GM21576 (cell line): ENCODE measurements at regions not wholly inside any gene's neighbourhood (a gene's known extent, or its start where the extent isn't known, plus 50 kb on each side); places are given as distances from the start of the nearest gene placed in this dataset.
"Not testable (repeated sequence)": the region's sequence is repeated elsewhere in the genome, so short reads cannot be mapped to it uniquely, and the experiment has no call there.

Source experiments
- ATAC-seq: cut with Tn5 transposase; IDR thresholded peaks from one replicate; pipeline ENCODE4 v1.9.1; 2021; ENCODE audit warnings: mild to moderate bottlenecking, moderate library complexity; ENCODE audit not compliant: unreplicated experiment

- ATAC-seq: no peak
Observed at GRCh38 chr11:116352881-116353280, 419.9 kb downstream of the BUD13 start.

DNA sequence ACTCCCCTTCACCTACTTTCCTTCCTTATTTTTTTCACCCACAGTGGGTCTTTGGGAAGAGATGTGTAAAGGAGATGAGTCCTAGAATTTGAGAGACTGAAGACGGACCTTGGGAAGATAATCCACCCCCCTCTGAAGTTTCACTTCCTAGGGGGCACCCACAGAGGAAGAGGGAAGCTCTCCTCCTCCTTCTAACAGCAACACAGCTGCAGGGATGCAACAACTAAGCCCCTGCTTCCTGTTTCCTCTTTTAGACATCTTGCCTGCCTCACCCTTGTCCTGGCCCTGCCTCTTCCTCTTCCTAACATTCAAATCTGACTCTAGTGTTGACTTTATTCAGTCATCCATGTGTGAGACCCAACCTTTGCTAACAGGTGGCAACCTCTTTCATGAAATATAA lies 424.6 kb downstream of the BUD13 start:
- no peak for ATAC-seq

DNA sequence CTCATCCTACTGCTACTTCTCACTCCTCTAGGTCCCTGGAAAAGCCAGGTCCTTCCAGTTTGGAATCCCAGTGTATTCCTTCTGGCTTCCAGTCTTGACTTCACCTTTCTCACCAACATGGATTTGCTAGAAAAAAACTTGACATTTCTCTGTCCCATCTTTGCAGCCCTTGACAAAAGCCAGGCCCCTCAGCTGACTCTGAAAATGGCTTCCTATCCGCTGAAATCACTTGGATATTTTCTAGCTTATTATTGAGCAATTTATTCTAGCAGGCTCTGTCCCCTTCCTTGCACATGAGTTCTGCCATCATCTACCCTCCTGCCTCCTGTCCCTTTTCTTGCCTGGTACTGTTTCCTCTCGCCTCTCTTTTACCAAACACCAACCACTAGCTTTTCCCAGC lies 427.2 kb downstream of the BUD13 start:
- no peak for ATAC-seq

DNA sequence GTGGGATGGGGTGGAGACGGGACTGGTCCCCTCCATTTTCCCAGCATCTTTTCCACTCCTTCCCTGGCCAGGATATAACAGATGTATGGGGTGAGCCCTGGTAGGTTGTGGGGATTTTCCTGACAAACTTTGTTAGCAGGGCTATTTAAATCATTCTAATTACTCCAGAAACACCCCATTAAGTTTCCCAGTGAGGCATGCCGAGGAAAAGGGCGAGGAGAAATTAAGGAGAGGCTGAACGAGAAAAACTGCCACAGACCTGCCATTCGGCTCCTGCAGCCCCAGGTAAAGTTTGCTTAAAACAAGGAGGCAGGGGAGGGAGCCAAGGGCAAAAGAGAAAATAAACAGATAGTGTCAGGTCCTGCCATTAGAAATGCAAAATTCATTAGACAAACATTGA lies 428.2 kb downstream of the BUD13 start:
- ATAC-seq: no peak

DNA sequence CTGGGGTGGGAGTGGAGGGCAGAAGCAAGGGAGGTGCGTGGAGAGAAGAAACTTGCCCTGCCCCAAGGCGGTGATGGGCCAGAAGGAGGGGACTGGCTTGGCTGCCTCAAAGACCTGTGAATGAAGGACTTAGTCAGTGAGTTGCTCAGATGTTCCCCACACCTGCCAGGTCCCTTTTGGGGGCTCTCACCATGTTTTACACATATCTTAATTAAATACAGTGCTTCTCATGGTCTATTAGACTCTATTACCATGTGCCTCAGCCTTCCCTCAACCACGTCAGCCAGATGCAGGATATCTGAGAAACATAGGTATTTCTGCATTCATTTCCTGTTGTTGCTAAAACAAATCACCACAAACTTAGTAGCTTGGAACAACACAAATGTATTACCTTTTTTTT lies 429.5 kb downstream of the BUD13 start:
- no peak for ATAC-seq

GRCh38 chr11:116342148-116342547 lies 430.6 kb downstream of the BUD13 start:
- ATAC-seq: no peak

DNA sequence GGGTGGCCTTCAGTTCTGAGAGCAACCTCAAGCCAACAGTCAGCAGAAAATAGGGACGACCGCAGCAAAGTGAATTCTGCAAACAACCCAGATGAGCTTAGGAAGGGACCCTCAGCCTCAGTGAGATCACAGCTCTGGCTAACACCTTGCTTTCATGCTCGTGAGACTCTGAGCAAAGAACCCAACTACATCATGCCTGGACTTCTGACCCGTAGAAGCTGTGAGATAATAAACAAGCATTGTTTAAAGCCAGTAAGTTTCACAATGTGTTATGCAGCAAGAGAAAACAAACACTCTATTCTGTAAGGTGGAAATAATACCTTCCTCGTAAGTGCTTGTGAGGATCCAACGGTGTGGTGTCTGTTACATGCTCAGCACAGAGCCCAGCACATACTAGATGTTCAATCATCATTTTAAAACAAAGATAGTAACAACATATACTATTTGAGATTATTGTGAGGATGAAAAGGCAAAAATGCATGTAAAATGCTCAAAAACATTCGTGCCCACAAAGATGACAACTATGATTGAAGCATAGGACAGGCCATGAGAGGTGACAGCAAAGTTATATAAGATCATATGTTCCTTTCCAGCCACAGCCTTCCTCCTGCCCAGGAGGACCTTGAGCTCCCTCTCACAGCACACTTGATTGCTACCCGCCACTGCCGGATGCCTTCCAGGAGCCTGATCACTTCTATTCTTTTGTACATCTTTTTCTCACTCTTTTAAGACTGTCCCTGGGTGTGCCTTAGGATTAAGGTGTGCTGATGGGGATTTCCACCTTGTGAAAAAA lies 433.3 kb downstream of the BUD13 start:
- ATAC-seq: no peak

DNA sequence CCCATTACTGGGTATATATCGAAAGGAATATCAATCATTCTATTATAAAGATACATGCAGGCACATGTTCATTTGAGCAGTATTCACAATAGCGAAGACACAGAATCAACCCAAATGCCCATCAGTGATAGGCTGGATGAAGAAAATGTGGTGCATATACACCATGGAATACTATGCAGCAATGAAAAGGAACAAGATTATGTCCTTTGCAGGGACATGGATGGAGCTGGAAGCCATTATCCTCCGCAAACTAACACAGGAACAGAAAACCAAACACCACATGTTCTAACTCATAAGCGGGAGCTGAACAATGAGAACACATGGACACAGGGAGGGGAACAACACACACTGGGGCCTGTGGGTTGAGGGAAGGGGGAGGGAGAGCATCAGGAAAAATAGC lies 434.3 kb downstream of the BUD13 start:
- not testable (repeated sequence) for ATAC-seq

DNA sequence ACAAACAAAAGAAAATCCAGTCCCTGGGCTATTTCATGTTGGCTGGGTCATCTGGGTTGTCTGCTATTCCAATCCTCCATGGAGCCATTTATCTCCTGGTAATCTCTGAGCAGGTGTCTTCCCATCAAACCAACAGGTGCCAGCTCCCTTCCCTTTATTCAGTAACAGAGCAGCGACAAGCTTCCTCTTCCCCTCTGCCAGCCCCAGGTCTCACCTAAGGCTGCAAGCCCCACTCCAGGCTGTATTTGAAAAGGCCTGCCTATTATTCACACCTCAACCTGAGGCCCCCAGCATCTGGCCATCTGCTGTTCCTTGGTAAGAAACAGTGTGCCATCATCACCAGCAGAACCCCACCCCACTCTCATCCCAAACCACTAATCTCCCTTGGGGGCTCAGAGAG lies 436.2 kb downstream of the BUD13 start:
- no peak for ATAC-seq

- no peak for ATAC-seq
Observed at GRCh38 chr11:116335891-116336290, 436.9 kb downstream of the BUD13 start.

- no peak for ATAC-seq
Observed at GRCh38 chr11:116335078-116335477, 437.7 kb downstream of the BUD13 start.

DNA sequence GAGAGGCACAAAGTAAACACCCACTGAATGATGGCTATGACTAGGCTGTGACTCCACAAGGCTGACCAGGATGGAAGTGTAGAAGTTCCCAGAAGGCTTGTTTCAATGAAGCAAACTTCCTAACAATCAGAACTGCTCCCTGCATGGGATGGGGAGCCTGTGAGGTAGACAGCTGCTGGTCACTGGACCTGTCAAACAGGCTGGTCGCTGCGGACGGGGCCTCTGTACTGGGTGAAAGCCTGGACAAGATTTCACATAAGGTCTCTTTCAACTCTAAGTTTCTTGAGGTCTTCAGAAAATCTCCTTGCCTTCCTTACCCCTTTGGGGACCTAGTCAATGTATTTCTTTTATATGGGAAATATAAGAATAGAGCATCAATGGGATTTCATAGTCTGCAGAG lies 438.2 kb downstream of the BUD13 start:
- no peak for ATAC-seq

- ATAC-seq: no peak
Observed at GRCh38 chr11:116333001-116333535, 439.7 kb downstream of the BUD13 start.

- ATAC-seq: no peak
Observed at GRCh38 chr11:116332391-116332790, 440.4 kb downstream of the BUD13 start.

DNA sequence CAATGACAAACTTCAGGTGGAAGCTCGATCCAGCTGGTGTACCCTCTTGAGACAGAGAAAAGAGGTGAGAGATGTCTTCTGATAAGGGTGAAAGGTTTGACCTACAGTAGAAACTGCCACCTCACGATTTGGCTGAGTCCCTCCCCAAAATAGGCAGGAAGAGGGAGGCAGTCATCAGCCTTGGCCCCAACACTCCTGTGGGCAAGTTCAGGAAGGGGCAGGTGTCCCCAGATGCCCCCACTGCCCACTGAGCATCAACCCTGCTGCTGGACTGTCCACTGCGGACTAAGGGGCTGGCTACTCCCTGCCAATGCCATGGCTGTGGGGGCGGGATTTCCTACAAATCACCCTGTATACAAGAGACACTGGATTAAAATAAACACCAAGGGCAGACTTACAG lies 441.4 kb downstream of the BUD13 start:
- ATAC-seq: no peak

DNA sequence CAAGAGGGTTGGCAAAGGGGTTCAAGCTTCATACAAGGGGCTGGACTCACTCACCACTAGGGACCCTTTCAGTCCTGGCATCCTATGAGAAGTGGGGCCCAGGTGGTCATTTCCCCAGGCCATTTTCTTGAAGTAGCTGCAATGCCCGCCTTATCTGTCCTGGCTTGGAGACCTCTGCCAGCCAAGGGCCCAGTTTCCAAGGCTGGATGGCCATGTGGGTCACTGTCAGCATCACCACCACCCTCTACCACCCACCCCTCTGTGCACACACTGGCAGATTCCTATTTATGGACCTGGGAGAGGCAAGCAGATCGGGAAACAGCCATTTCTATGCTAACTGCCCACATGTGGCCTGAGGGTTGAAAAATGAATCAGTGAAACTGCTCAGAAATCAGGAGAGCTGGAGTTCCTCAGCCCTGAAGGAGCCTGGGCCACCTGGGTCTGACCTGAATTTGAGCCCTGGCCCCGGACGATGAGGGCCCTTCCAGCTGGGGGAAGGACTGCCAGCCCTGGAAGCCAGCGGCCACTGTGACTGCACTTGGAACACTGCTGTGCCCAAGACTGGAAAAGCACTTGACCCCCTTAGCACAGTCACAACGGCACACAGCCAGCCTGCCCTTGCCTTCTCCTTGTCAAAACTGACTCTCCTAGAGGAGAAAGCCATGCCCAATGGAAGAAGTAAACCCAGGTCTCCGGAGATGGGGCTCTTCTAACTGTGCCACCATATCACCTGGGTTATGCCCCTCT lies 442.2 kb downstream of the BUD13 start:
- ATAC-seq: no peak

GRCh38 chr11:116329354-116330090 lies 443.3 kb downstream of the BUD13 start:
- ATAC-seq: no peak

- ATAC-seq: no peak
Observed at GRCh38 chr11:116328851-116329250, 443.9 kb downstream of the BUD13 start.

DNA sequence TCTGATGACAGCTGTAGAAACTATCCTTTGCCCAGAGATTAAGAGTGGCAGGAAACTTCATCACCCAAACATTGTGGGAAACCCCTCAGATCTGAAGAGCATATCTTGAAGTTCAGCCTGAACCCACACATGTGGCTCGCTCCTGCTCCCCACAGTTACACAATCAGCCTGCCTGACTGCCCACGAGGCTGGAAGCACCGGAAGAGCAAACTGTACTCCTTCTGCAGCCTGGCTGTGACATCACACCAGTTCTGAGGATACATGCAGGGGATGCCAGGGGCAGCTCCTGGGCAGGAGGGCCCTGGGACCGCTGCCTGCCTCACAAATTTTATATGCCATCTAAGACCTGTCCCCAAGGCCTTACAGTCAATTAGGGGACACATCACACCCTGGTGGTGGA lies 444.4 kb downstream of the BUD13 start:
- no peak for ATAC-seq

GRCh38 chr11:116326146-116326545 lies 446.6 kb downstream of the BUD13 start:
- no peak for ATAC-seq

DNA sequence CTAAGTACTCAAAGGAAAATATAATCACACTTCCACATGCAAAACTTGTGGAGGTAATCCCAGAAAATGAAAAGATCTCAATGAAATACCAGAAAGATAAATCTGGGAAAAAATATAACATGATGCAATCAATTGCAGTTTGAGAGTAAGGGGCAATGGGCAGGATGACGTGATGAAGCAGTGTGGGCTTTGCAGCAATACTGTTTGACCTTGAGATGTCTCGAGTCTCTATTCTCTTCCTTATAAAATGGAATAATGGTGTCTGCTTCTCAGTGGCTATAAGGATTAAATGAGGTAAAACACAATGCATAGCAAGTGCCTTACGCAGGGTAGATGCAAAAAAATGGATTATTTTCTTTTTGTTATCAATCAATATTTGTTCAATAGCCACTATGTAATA lies 447.5 kb downstream of the BUD13 start:
- ATAC-seq: no peak
